ENCODE measurements at regions not wholly inside any gene's neighbourhood (a gene's known extent, or its start where the extent isn't known, plus 50 kb on each side); places are given as distances from the start of the nearest gene placed in this dataset.

DNA sequence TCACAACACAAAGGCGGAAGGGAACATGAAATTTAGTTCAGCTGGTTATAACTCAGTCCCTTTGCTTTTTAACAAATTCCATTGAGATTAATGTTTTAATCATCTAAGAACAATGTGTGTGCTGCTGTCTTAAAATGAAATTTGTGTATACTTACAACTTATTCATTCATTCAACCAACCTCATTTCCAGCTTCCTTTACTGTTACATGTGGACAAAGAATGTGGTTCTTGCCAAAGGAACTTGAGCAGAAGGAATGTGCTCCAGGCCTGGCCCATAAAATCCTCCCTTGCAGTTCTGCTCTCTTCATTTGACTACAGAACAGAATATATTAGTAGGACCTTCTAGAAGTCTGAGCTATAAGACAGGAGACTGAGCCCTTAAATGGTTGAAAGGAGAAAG is 176.8 kb upstream of the GLRA2 start:
- in situ Hi-C loops (cut with MboI) (no loop called here), intact Hi-C loops (cut with micrococcal nuclease; ENCODE audit: unreplicated experiment) (no loop called here)
- H3K9ac ChIP-seq (ENCODE audit: control insufficient read depth, insufficient read depth, low read length): no peak overlapping the region
- RAD21 ChIA-PET (ENCODE audit: unreplicated experiment): no interaction called here
- H4K20me1 ChIP-seq (ENCODE audit: control insufficient read depth, insufficient read depth): no peaks in the 10 kb centered on the region
- SMC1A ChIA-PET (ENCODE audit: uncharacterized antibody, unreplicated experiment): no interaction called here
- DNase-seq (ENCODE audit: low read depth, low spot score): no peak
- POLR2A ChIA-PET: no interaction called here
- CTCF ChIA-PET: no interaction called here
- no peak for ATAC-seq
- H2AFZ ChIP-seq (ENCODE audit: control insufficient read depth, low read depth, low read length): no peak overlapping the region
- no TSS peak for BruUV-seq (replicated peaks)
- 33% methylated on average over 1 of the region's 1 CpG for WGBS (ENCODE audit: insufficient coverage, insufficient replicate concordance, low lambda C conversion rate, missing lambda C conversion rate)
- H3K36me3 ChIP-seq (ENCODE audit: control insufficient read depth in 2 of 2, insufficient read depth in 2 of 2, low read length in 1 of 2): no peaks in the 10 kb centered on the region
- FAIRE-seq: no peak
- no peaks in the 10 kb centered on the region for H3K4me1 ChIP-seq (ENCODE audit: control insufficient read depth, insufficient read depth, low read length)
- no peaks in the 10 kb centered on the region for H3K27me3 ChIP-seq (replicated peaks in 1 of 2; ENCODE audit: control insufficient read depth in 2 of 2, insufficient read depth in 2 of 2, low read length in 1 of 2)
- no peak overlapping the region for H3K4me3 ChIP-seq
- TF ChIP-seq, protein P1, sequence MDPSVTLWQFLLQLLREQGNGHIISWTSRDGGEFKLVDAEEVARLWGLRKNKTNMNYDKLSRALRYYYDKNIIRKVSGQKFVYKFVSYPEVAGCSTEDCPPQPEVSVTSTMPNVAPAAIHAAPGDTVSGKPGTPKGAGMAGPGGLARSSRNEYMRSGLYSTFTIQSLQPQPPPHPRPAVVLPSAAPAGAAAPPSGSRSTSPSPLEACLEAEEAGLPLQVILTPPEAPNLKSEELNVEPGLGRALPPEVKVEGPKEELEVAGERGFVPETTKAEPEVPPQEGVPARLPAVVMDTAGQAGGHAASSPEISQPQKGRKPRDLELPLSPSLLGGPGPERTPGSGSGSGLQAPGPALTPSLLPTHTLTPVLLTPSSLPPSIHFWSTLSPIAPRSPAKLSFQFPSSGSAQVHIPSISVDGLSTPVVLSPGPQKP (IDR thresholded peaks at IDR 0.05; ENCODE audit: low read depth, low read length): no peak
- TF ChIP-seq SUPT20H (IDR thresholded peaks at IDR 0.05; ENCODE audit: borderline replicate concordance, control insufficient read depth, low read depth, low read length) (no peak), MEF2B (IDR thresholded peaks at IDR 0.05; ENCODE audit: partially characterized antibody, poor library complexity, severe bottlenecking) (no peak), ZNF622 (IDR thresholded peaks at IDR 0.05) (no peak), BACH1 (IDR thresholded peaks at IDR 0.05; ENCODE audit: borderline replicate concordance) (no peak), EP300 (IDR thresholded peaks at IDR 0.05; ENCODE audit: borderline replicate concordance in 1 of 2, control insufficient read depth in 1 of 2, low read depth in 2 of 2, low read length in 2 of 2) (no peak), SMARCA5 (IDR thresholded peaks at IDR 0.05) (no peak), TARDBP (IDR thresholded peaks at IDR 0.05; ENCODE audit: borderline replicate concordance) (no peak), RELA (IDR thresholded peaks at IDR 0.05; ENCODE audit: borderline replicate concordance, partially characterized antibody) (no peak), ZNF592 (IDR thresholded peaks at IDR 0.05) (no peak), JUNB (IDR thresholded peaks at IDR 0.05) (no peak), MEF2A (IDR thresholded peaks at IDR 0.05; ENCODE audit: insufficient read depth, low read depth, low read length) (no peak), HCFC1 (IDR thresholded peaks at IDR 0.05; ENCODE audit: low read length) (no peak), ATF3 (IDR thresholded peaks at IDR 0.05; ENCODE audit: borderline replicate concordance, extremely low read depth, low read depth, low read length) (no peak), HDAC2 (IDR thresholded peaks at IDR 0.05) (no peak), MTA3 (IDR thresholded peaks at IDR 0.05; ENCODE audit: borderline replicate concordance, low read length) (no peak)
- TF ChIP-seq, protein P2, sequence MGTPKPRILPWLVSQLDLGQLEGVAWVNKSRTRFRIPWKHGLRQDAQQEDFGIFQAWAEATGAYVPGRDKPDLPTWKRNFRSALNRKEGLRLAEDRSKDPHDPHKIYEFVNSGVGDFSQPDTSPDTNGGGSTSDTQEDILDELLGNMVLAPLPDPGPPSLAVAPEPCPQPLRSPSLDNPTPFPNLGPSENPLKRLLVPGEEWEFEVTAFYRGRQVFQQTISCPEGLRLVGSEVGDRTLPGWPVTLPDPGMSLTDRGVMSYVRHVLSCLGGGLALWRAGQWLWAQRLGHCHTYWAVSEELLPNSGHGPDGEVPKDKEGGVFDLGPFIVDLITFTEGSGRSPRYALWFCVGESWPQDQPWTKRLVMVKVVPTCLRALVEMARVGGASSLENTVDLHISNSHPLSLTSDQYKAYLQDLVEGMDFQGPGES (IDR thresholded peaks at IDR 0.05): no peak
- no peaks in the 10 kb centered on the region for H3K9me3 ChIP-seq (replicated peaks; ENCODE audit: control insufficient read depth, insufficient read depth, low read length)
- no peaks in the 10 kb centered on the region for H3K79me2 ChIP-seq (ENCODE audit: control insufficient read depth, insufficient read depth, low read length)
- H3K4me2 ChIP-seq (ENCODE audit: control insufficient read depth, insufficient read depth): no peak overlapping the region
- no peak overlapping the region for H3K27ac ChIP-seq (ENCODE audit: control insufficient read depth, insufficient read depth)

All from GM12878 (cell line).